GM21786 (cell line): ENCODE measurements at regions not wholly inside any gene's neighbourhood (a gene's known extent, or its start where the extent isn't known, plus 50 kb on each side); places are given as distances from the start of the nearest gene placed in this dataset.
"Not testable (repeated sequence)": the region's sequence is repeated elsewhere in the genome, so short reads cannot be mapped to it uniquely, and the experiment has no call there.

ENCODE experiments used
- ATAC-seq: cut with Tn5 transposase; IDR thresholded peaks from one replicate; pipeline ENCODE4 v1.9.1; 2021; ENCODE audit not compliant: unreplicated experiment

GRCh38 chr6:105677671-105678475 is 275.0 kb upstream of the PREP start:
- ATAC-seq, result no peak

GRCh38 chr6:105676857-105677256 is 274.0 kb upstream of the PREP start:
- no peak for ATAC-seq

GRCh38 chr6:105675715-105676397 is 273.0 kb upstream of the PREP start:
- no peak for ATAC-seq

- not testable (repeated sequence) for ATAC-seq
Measured at GRCh38 chr6:105672856-105673538, 270.1 kb upstream of the PREP start.

GRCh38 chr6:105669232-105669631 is 266.4 kb upstream of the PREP start:
- ATAC-seq, result no peak

GRCh38 chr6:105667056-105667455 is 264.2 kb upstream of the PREP start:
- no peak for ATAC-seq

- no peak for ATAC-seq
Measured at GRCh38 chr6:105664931-105665330, 262.0 kb upstream of the PREP start.

- ATAC-seq, result no peak
Measured at GRCh38 chr6:105651969-105652368, 249.1 kb upstream of the PREP start.

GRCh38 chr6:105650347-105650746 is 247.5 kb upstream of the PREP start:
- no peak for ATAC-seq

GRCh38 chr6:105649192-105649591 is 246.3 kb upstream of the PREP start:
- ATAC-seq, result no peak

- ATAC-seq, result no peak
Measured at GRCh38 chr6:105648276-105648675, 245.4 kb upstream of the PREP start.

- peak; percentile 90 for ATAC-seq
Measured at GRCh38 chr6:105646391-105646867, 243.5 kb upstream of the PREP start.

GRCh38 chr6:105645958-105646357 is 243.1 kb upstream of the PREP start:
- no peak for ATAC-seq

GRCh38 chr6:105645156-105645555 is 242.3 kb upstream of the PREP start:
- no peak for ATAC-seq

GRCh38 chr6:105644691-105645090 is 241.8 kb upstream of the PREP start:
- no peak for ATAC-seq

- no peak for ATAC-seq
Measured at GRCh38 chr6:105644073-105644489, 241.2 kb upstream of the PREP start.

GRCh38 chr6:105642708-105643107 is 239.8 kb upstream of the PREP start:
- no peak for ATAC-seq

- no peak for ATAC-seq
Measured at GRCh38 chr6:105641504-105641903, 238.6 kb upstream of the PREP start.

- ATAC-seq, result no peak
Measured at GRCh38 chr6:105639124-105639523, 236.2 kb upstream of the PREP start.

- no peak for ATAC-seq
Measured at GRCh38 chr6:105633814-105634213, 230.9 kb upstream of the PREP start.

GRCh38 chr6:105628156-105628860 is 225.4 kb upstream of the PREP start:
- no peak for ATAC-seq
